PC-3 (cell line): ENCODE measurements at regions not wholly inside any gene's neighbourhood (a gene's known extent, or its start where the extent isn't known, plus 50 kb on each side); places are given as distances from the start of the nearest gene placed in this dataset.

Source experiments
- ATAC-seq: fragments of 200-7000 bp; cut with Tn5 transposase; 2 replicates; pipeline ENCODE4 v1.9.1; 2020; ENCODE audit warnings: mild to moderate bottlenecking, moderate library complexity
- BruUV-seq: library from RNA; stranded (reverse); fragments of 400-500 nt; replicated peaks from 2 replicates; lab custom pipeline; 2021; lab: Mats Ljungman, UMichigan
- CTCF ChIA-PET: fragments of 300-600 bp; sonication (Branson Sonifier 250); formaldehyde crosslinking; loops from one replicate; lab custom pipeline; 2022; ENCODE audit warnings: antibody characterized with exemption; lab: Charles Lee
- POLR2A ChIA-PET: fragments of 300-600 bp; sonication (Branson Sonifier 250); formaldehyde crosslinking; loops from one replicate; lab custom pipeline; 2022; ENCODE audit warnings: antibody characterized with exemption; ENCODE audit not compliant: unreplicated experiment; lab: Charles Lee
- DNase-seq: peaks from one replicate; pipeline ENCODE4 v3.0.0-alpha.2; 2015
- H2AFZ ChIP-seq: fragments of 300-600 bp; sonication (generic); 2 replicates; pipeline ENCODE4 v1.6.0; 2016; ENCODE audit warnings: antibody characterized with exemption, low read length
- H3F3A ChIP-seq: fragments of 300-600 bp; sonication (generic); one replicate; pipeline ENCODE4 v1.6.0; 2017; ENCODE audit warnings: antibody characterized with exemption, low read length, control low read depth, mild to moderate bottlenecking; ENCODE audit not compliant: unreplicated experiment
- H3K27ac ChIP-seq: fragments of 300-600 bp; sonication (generic); 2 replicates; pipeline ENCODE4 v1.5.1; 2016; ENCODE audit warnings: mild to moderate bottlenecking, low read length
- H3K27me3 ChIP-seq: fragments of 300-600 bp; sonication (generic); 2 replicates; pipeline ENCODE4 v1.6.1; 2016; ENCODE audit warnings: low read length, mixed read lengths
- H3K36me3 ChIP-seq: fragments of 300-600 bp; sonication (generic); 2 replicates; pipeline ENCODE4 v1.6.1; 2016; ENCODE audit warnings: low read depth, mixed run types, low read length, mixed read lengths
- H3K4me1 ChIP-seq: fragments of 300-600 bp; sonication (generic); 2 replicates; pipeline ENCODE4 v1.5.1; 2016; ENCODE audit warnings: low read length; ENCODE audit not compliant: insufficient read depth
- H3K4me2 ChIP-seq: fragments of 300-600 bp; sonication (generic); 2 replicates; pipeline ENCODE4 v1.6.0; 2016; ENCODE audit warnings: low read length
- H3K4me3 ChIP-seq: fragments of 300-600 bp; sonication (generic); 2 replicates; pipeline ENCODE4 v1.5.1; 2016; ENCODE audit warnings: mild to moderate bottlenecking, low read length, mixed read lengths
- H3K79me2 ChIP-seq: fragments of 300-600 bp; sonication (generic); 2 replicates; pipeline ENCODE4 v1.6.1; 2017; ENCODE audit warnings: low read length, mixed read lengths
- H3K9ac ChIP-seq: fragments of 300-600 bp; sonication (generic); 2 replicates; pipeline ENCODE4 v1.6.0; 2016; ENCODE audit warnings: mild to moderate bottlenecking, low read length
- H3K9me2 ChIP-seq: fragments of 300-600 bp; sonication (generic); replicated peaks from 2 replicates; pipeline ENCODE4 v1.6.1; 2016; ENCODE audit warnings: mixed run types, low read length, mixed read lengths
- H3K9me3 ChIP-seq: fragments of 300-600 bp; sonication (generic); 2 replicates; pipeline ENCODE4 v1.6.1; 2016; ENCODE audit warnings: low read length, mixed read lengths
- H4K20me1 ChIP-seq: fragments of 300-600 bp; sonication (generic); 2 replicates; pipeline ENCODE4 v1.6.1; 2016; ENCODE audit warnings: low read length, mixed read lengths
- CTCF ChIP-seq: fragments of 300-600 bp; sonication (generic); conservative IDR thresholded peaks from 2 replicates; pipeline ENCODE4 v1.5.1; 2017; ENCODE audit warnings: antibody characterized with exemption, low read depth, mild to moderate bottlenecking, low read length
- EZH2 ChIP-seq: fragments of 300-600 bp; sonication (generic); IDR thresholded peaks from one replicate; pipeline ENCODE4 v1.6.1; 2017; ENCODE audit warnings: antibody characterized with exemption, mild to moderate bottlenecking, low read length; ENCODE audit not compliant: unreplicated experiment
- EZH2phosphoT487 ChIP-seq: fragments of 300-600 bp; sonication (generic); IDR thresholded peaks from 2 replicates; pipeline ENCODE4 v1.6.1; 2018; ENCODE audit warnings: mild to moderate bottlenecking, antibody characterized with exemption, low read length, borderline replicate concordance
- intact Hi-C: fragments of 100-400 bp; cut with micrococcal nuclease; formaldehyde crosslinking; loops from 2 replicates; pipeline ENCODE4 v1.9.0; 2023

GRCh38 chrX:23223169-23223568 lies 111.5 kb upstream of the PTCHD1 start:
- ChIA-PET POLR2A (no interaction called here), CTCF (no interaction called here)
- H3K4me1 ChIP-seq = no peaks in the 10 kb centered on the region
- H3K4me3 ChIP-seq = no peak overlapping the region
- H3K9ac ChIP-seq = no peak overlapping the region
- H3K9me2 ChIP-seq = no peaks in the 10 kb centered on the region
- no TSS peak for BruUV-seq
- no peak overlapping the region for H3K4me2 ChIP-seq
- H4K20me1 ChIP-seq = no peaks in the 10 kb centered on the region
- DNase-seq (no peak), ATAC-seq (no peak)
- H3K9me3 ChIP-seq = no peaks in the 10 kb centered on the region
- no peak overlapping the region for H3K27ac ChIP-seq
- intact Hi-C loops = no loop called here
- no peak for TF ChIP-seq CTCF
- TF ChIP-seq EZH2phosphoT487 = no peak
- TF ChIP-seq EZH2 = no peak
- no peaks in the 10 kb centered on the region for H3K36me3 ChIP-seq
- no peaks in the 10 kb centered on the region for H3F3A ChIP-seq
- H3K79me2 ChIP-seq = no peaks in the 10 kb centered on the region
- peaks cover 10% of the 10 kb centered on the region for H3K27me3 ChIP-seq
- H2AFZ ChIP-seq = no peak overlapping the region

- POLR2A ChIA-PET = no interaction called here
- H3K9ac ChIP-seq = no peak overlapping the region
- H4K20me1 ChIP-seq = no peaks in the 10 kb centered on the region
- no peaks in the 10 kb centered on the region for H3K36me3 ChIP-seq
- no peaks in the 10 kb centered on the region for H3K4me1 ChIP-seq
- intact Hi-C loops = no loop called here
- H3K27ac ChIP-seq = no peak overlapping the region
- peaks cover 29% of the 10 kb centered on the region for H3K27me3 ChIP-seq
- H3K79me2 ChIP-seq = no peaks in the 10 kb centered on the region
- BruUV-seq = no TSS peak
- no peaks in the 10 kb centered on the region for H3K9me3 ChIP-seq
- TF ChIP-seq CTCF (no peak), EZH2phosphoT487 (no peak), EZH2 (no peak)
- no peak overlapping the region for H3K4me3 ChIP-seq
- ATAC-seq (no peak), DNase-seq (no peak)
- H3F3A ChIP-seq = no peaks in the 10 kb centered on the region
- no peak overlapping the region for H2AFZ ChIP-seq
- CTCF ChIA-PET = no interaction called here
- no peak overlapping the region for H3K4me2 ChIP-seq
- H3K9me2 ChIP-seq = no peaks in the 10 kb centered on the region
Measured at GRCh38 chrX:23228454-23228853, 106.2 kb upstream of the PTCHD1 start.

GRCh38 chrX:23228950-23229448 lies 105.7 kb upstream of the PTCHD1 start:
- no peak for ATAC-seq
- H4K20me1 ChIP-seq = no peaks in the 10 kb centered on the region
- H3F3A ChIP-seq = no peaks in the 10 kb centered on the region
- no TSS peak for BruUV-seq
- no peaks in the 10 kb centered on the region for H3K9me2 ChIP-seq
- no peak overlapping the region for H3K4me2 ChIP-seq
- H3K27ac ChIP-seq = no peak overlapping the region
- no peak for DNase-seq
- peaks cover 29% of the 10 kb centered on the region for H3K27me3 ChIP-seq
- H3K79me2 ChIP-seq = no peaks in the 10 kb centered on the region
- POLR2A ChIA-PET = no interaction called here
- intact Hi-C loops = no loop called here
- CTCF ChIA-PET = no interaction called here
- no peaks in the 10 kb centered on the region for H3K4me1 ChIP-seq
- no peak for TF ChIP-seq CTCF
- no peak for TF ChIP-seq EZH2phosphoT487
- no peak for TF ChIP-seq EZH2
- no peaks in the 10 kb centered on the region for H3K36me3 ChIP-seq
- no peak overlapping the region for H3K9ac ChIP-seq
- H3K4me3 ChIP-seq = no peak overlapping the region
- H3K9me3 ChIP-seq = no peaks in the 10 kb centered on the region
- H2AFZ ChIP-seq = no peak overlapping the region
